HepG2 (cell line): ENCODE measurements at regions not wholly inside any gene's neighbourhood (a gene's known extent, or its start where the extent isn't known, plus 50 kb on each side); places are given as distances from the start of the nearest gene placed in this dataset.

Experiments used
- ATAC-seq: fragments of 200-7000 bp; cut with Tn5 transposase; 3 replicates; pipeline ENCODE4 v1.9.1; 2020; ENCODE audit warnings: mild to moderate bottlenecking, moderate library complexity
- BruUV-seq: library from RNA; stranded (reverse); fragments of 400-500 nt; replicated peaks from 2 replicates; lab custom pipeline; 2021; lab: Mats Ljungman, UMichigan
- CTCF ChIA-PET: fragments of 300-600 bp; formaldehyde crosslinking; extraction: SDS; loops from one replicate; lab custom pipeline; 2021; ENCODE audit warnings: low total read pairs, inconsistent platforms, low intra/inter-chr PET ratio; lab: Yijun Ruan, JAX
- POLR2A ChIA-PET: fragments of 350-600 bp; sonication (Branson Sonifier 250); formaldehyde crosslinking; loops from one replicate; lab custom pipeline; 2020; ENCODE audit warnings: antibody characterized with exemption, inconsistent platforms; lab: Yijun Ruan, JAX
- DNase-seq: peaks from one replicate; pipeline ENCODE4 v3.0.0-alpha.2; 2015; ENCODE audit warnings: low spot score
- FAIRE-seq: peaks from 3 replicates; lab custom pipeline; 2011; peaks lifted over from hg19 to GRCh38; lab: Jason Lieb, UNC
- H2AFZ ChIP-seq: one replicate; pipeline ENCODE4 v1.6.1; 2011; ENCODE audit warnings: low read length, inconsistent platforms
- H3K27ac ChIP-seq: fragments of 300-600 bp; 3 replicates; pipeline ENCODE4 v1.8.0; 2011; ENCODE audit warnings: mixed run types, mild to moderate bottlenecking, mixed read lengths, low read length, inconsistent platforms; ENCODE audit not compliant: insufficient read depth; ENCODE audit errors: extremely low read length
- H3K27me3 ChIP-seq, 2 experiments: fragments of 200-600 bp in 1 of 2; 2 replicates in 1 of 2; 3 replicates in 1 of 2; pipeline versions ENCODE4 v1.6.0 to v1.8.0; 2011; ENCODE audit warnings: low read length in 2 of 2, mild to moderate bottlenecking in 2 of 2, moderate library complexity in 2 of 2, inconsistent platforms in 1 of 2; ENCODE audit not compliant: insufficient read depth in 2 of 2, control insufficient read depth in 1 of 2
- H3K36me3 ChIP-seq, 2 experiments: fragments of 200-600 bp in 1 of 2; replicated peaks in 1 of 2; 2 replicates in 1 of 2; 3 replicates in 1 of 2; pipeline versions ENCODE4 v1.5.1 to v1.8.0; 2011; ENCODE audit warnings: low read length in 2 of 2, inconsistent platforms in 1 of 2; ENCODE audit not compliant: insufficient read depth in 2 of 2, control insufficient read depth in 1 of 2
- H3K4me1 ChIP-seq: 2 replicates; pipeline ENCODE4 v1.5.1; 2012; ENCODE audit warnings: low read length, inconsistent platforms; ENCODE audit not compliant: insufficient read depth
- H3K4me2 ChIP-seq: 2 replicates; pipeline ENCODE4 v1.6.0; 2011; ENCODE audit warnings: low read depth, low read length, inconsistent platforms
- H3K4me3 ChIP-seq, 3 experiments: fragments of 200-600 bp in 1 of 3; sonication (generic), shearing (Covaris generic) in 1 of 3; replicated peaks in 1 of 3; 2 replicates each; pipeline ENCODE4 v1.5.1; 2011 to 2016; ENCODE audit warnings: low read length in 3 of 3, inconsistent platforms in 2 of 3, low read depth in 2 of 3, mild to moderate bottlenecking in 2 of 3, control low read depth in 1 of 3, mixed read lengths in 1 of 3; ENCODE audit not compliant: insufficient read depth in 1 of 3
- H3K79me2 ChIP-seq: one replicate; pipeline ENCODE4 v1.6.1; 2011; ENCODE audit warnings: low read length, inconsistent platforms; ENCODE audit not compliant: insufficient read depth
- H3K9ac ChIP-seq: 2 replicates; pipeline ENCODE4 v1.6.0; 2011; ENCODE audit warnings: mild to moderate bottlenecking, low read depth, low read length, inconsistent platforms; ENCODE audit not compliant: insufficient read depth
- H3K9me3 ChIP-seq: 2 replicates; pipeline ENCODE4 v1.5.1; 2012; ENCODE audit warnings: mild to moderate bottlenecking, low read length
- H4K20me1 ChIP-seq: 2 replicates; pipeline ENCODE4 v1.6.0; 2011; ENCODE audit warnings: inconsistent platforms, mild to moderate bottlenecking, low read length, moderate library complexity; ENCODE audit not compliant: insufficient read depth
- KDM5B ChIP-seq: sonication (generic); formaldehyde crosslinking; IDR thresholded peaks from 2 replicates; pipeline ENCODE4 v1.4.0; 2020; ENCODE audit warnings: missing genetic modification reagents, mild to moderate bottlenecking, borderline replicate concordance
- KLF16 ChIP-seq, 2 experiments: sonication (generic) in 1 of 2; formaldehyde crosslinking in 1 of 2; IDR thresholded peaks; 2 replicates each; pipeline versions ENCODE4 v1.6.1 to v1.8.0; 2016 to 2023; ENCODE audit warnings: missing genetic modification reagents in 2 of 2, missing compliant biosample characterization in 1 of 2
- ZFP36L2 ChIP-seq: sonication (generic); formaldehyde crosslinking; IDR thresholded peaks from 2 replicates; pipeline ENCODE4 v1.4.0; 2020; ENCODE audit warnings: missing genetic modification reagents
- ZNF383 ChIP-seq: sonication (generic); formaldehyde crosslinking; IDR thresholded peaks from 2 replicates; pipeline ENCODE4 v1.4.0; 2020; ENCODE audit warnings: missing genetic modification reagents, mild to moderate bottlenecking, borderline replicate concordance
- ZNF563 ChIP-seq: sonication (generic); formaldehyde crosslinking; IDR thresholded peaks from 2 replicates; pipeline ENCODE4 v1.8.0; 2022; ENCODE audit warnings: mild to moderate bottlenecking, moderate library complexity, missing genetic modification reagents
- ZNF678 ChIP-seq: sonication (generic); formaldehyde crosslinking; IDR thresholded peaks from 2 replicates; pipeline ENCODE4 v1.4.0; 2020; ENCODE audit warnings: mild to moderate bottlenecking, missing genetic modification reagents
- ZSCAN21 ChIP-seq: sonication (generic); formaldehyde crosslinking; IDR thresholded peaks from 2 replicates; pipeline ENCODE4 v1.8.0; 2022; ENCODE audit warnings: mild to moderate bottlenecking, missing genetic modification reagents, moderate library complexity, borderline replicate concordance
- WGBS: methylation state at CpG from one replicate; pipeline ENCODE4 v1.1.6; 2017; ENCODE audit warnings: low lambda C conversion rate; 5-methylcytosine and 5-hydroxymethylcytosine counted together
- in situ Hi-C: cut with HindIII; loops from 2 replicates; pipeline ENCODE4 v1.10.0; 2017; ENCODE audit warnings: low pct_unique_long_range_greater_than_20kb; ENCODE audit not compliant: extremely low pct_ligation_motif_present
- intact Hi-C: fragments of 100-400 bp; cut with micrococcal nuclease; formaldehyde crosslinking; loops from one replicate; pipeline ENCODE4 v1.10.0; 2022; ENCODE audit not compliant: unreplicated experiment
- TF ChIP-seq, protein P1 (sequence below): sonication (generic); formaldehyde crosslinking; IDR thresholded peaks from 2 replicates; pipeline ENCODE4 v1.4.0; 2020; ENCODE audit warnings: missing genetic modification reagents
- TF ChIP-seq, protein P2 (sequence below): sonication (generic); formaldehyde crosslinking; IDR thresholded peaks from 2 replicates; pipeline ENCODE4 v1.4.0; 2020; ENCODE audit warnings: missing genetic modification reagents, borderline replicate concordance
- TF ChIP-seq, protein P3 (sequence below): sonication (generic); formaldehyde crosslinking; IDR thresholded peaks from 2 replicates; pipeline ENCODE4 v1.8.0; 2022; ENCODE audit warnings: missing genetic modification reagents, mild to moderate bottlenecking, borderline replicate concordance

DNA sequence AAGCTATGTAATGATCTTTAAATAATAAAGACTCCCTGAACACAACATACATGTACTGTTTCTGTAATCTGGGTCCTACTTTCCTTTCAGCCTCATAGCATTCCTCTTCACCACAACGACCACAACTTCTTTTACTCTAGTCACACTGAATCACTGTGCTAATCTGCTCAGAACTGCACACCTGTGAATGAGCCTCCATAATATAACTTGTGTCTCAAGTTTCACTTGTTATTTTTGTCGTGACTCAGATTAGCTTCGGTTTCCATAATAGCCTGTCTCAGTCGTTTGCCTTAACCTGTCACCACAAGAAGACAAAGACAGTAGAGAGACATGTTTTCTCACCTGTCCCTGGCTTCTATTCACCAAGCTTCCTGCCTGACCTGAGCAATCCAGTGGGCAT, 61.8 kb downstream of the MAGED1 start:
- intact Hi-C loops (no loop called here), in situ Hi-C loops (no loop called here)
- ChIA-PET POLR2A (no interaction called here), CTCF (no interaction called here)
- no peaks in the 10 kb centered on the region for H3K79me2 ChIP-seq
- H3K27me3 ChIP-seq: no peaks in the 10 kb centered on the region
- H3K4me3 ChIP-seq: no peak overlapping the region
- no peak overlapping the region for H3K9ac ChIP-seq
- H3K36me3 ChIP-seq: no peaks in the 10 kb centered on the region
- DNase-seq (no peak), ATAC-seq (no peak)
- H3K9me3 ChIP-seq: no peaks in the 10 kb centered on the region
- H3K4me1 ChIP-seq: no peaks in the 10 kb centered on the region; the same call in 1 of the 2 replicates
- H3K4me2 ChIP-seq: no peak overlapping the region
- no peaks in the 10 kb centered on the region for H4K20me1 ChIP-seq
- H3K27ac ChIP-seq: no peak overlapping the region
- TF ChIP-seq ZSCAN21 (CRISPR knock-in tag) (no peak), ZNF563 (CRISPR knock-in tag) (no peak), KDM5B (CRISPR knock-in tag) (no peak), ZFP36L2 (CRISPR knock-in tag) (no peak), ZNF678 (CRISPR knock-in tag) (no peak), ZNF383 (CRISPR knock-in tag) (no peak), KLF16 (CRISPR knock-in tag; IDR thresholded peaks at IDR 0.05) (no peak)
- TF ChIP-seq, protein P1, sequence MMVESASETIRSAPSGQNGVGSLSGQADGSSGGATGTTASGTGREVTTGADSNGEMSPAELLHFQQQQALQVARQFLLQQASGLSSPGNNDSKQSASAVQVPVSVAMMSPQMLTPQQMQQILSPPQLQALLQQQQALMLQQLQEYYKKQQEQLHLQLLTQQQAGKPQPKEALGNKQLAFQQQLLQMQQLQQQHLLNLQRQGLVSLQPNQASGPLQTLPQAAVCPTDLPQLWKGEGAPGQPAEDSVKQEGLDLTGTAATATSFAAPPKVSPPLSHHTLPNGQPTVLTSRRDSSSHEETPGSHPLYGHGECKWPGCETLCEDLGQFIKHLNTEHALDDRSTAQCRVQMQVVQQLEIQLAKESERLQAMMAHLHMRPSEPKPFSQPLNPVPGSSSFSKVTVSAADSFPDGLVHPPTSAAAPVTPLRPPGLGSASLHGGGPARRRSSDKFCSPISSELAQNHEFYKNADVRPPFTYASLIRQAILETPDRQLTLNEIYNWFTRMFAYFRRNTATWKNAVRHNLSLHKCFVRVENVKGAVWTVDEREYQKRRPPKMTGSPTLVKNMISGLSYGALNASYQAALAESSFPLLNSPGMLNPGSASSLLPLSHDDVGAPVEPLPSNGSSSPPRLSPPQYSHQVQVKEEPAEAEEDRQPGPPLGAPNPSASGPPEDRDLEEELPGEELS (CRISPR knock-in tag): no peak
- TF ChIP-seq, protein P2, sequence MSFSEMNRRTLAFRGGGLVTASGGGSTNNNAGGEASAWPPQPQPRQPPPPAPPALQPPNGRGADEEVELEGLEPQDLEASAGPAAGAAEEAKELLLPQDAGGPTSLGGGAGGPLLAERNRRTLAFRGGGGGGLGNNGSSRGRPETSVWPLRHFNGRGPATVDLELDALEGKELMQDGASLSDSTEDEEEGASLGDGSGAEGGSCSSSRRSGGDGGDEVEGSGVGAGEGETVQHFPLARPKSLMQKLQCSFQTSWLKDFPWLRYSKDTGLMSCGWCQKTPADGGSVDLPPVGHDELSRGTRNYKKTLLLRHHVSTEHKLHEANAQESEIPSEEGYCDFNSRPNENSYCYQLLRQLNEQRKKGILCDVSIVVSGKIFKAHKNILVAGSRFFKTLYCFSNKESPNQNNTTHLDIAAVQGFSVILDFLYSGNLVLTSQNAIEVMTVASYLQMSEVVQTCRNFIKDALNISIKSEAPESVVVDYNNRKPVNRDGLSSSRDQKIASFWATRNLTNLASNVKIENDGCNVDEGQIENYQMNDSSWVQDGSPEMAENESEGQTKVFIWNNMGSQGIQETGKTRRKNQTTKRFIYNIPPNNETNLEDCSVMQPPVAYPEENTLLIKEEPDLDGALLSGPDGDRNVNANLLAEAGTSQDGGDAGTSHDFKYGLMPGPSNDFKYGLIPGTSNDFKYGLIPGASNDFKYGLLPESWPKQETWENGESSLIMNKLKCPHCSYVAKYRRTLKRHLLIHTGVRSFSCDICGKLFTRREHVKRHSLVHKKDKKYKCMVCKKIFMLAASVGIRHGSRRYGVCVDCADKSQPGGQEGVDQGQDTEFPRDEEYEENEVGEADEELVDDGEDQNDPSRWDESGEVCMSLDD (CRISPR knock-in tag): no peak
- TF ChIP-seq, protein P3, sequence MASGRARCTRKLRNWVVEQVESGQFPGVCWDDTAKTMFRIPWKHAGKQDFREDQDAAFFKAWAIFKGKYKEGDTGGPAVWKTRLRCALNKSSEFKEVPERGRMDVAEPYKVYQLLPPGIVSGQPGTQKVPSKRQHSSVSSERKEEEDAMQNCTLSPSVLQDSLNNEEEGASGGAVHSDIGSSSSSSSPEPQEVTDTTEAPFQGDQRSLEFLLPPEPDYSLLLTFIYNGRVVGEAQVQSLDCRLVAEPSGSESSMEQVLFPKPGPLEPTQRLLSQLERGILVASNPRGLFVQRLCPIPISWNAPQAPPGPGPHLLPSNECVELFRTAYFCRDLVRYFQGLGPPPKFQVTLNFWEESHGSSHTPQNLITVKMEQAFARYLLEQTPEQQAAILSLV (CRISPR knock-in tag): no peak
- TF ChIP-seq, all 625 proteins: peak for 0
- WGBS: 0% methylated on average over 4 of the region's 4 CpGs
- BruUV-seq: no TSS peak
- no peak overlapping the region for H2AFZ ChIP-seq
- no peak for FAIRE-seq
